ENCODE measurements at regions not wholly inside any gene's neighbourhood (a gene's known extent, or its start where the extent isn't known, plus 50 kb on each side); places are given as distances from the start of the nearest gene placed in this dataset.

- DNase-seq (ENCODE audit: low read depth, low spot score): no peak
- H3K4me3 ChIP-seq (ENCODE audit: low read depth, low read length): no peak overlapping the region
- TF ChIP-seq CTCF (IDR thresholded peaks at IDR 0.05; ENCODE audit: low read depth, low read length): no peak
- in situ Hi-C loops (cut with HindIII; ENCODE audit: low sequenced_read_pairs): no loop called here
Measured at GRCh38 chr6:147900247-147900830, 391.8 kb downstream of the SAMD5 start.

- no peak overlapping the region for H3K4me3 ChIP-seq (ENCODE audit: low read depth, low read length)
- TF ChIP-seq CTCF (IDR thresholded peaks at IDR 0.05; ENCODE audit: low read depth, low read length): no peak
- no peak for DNase-seq (ENCODE audit: low read depth, low spot score)
- in situ Hi-C loops (cut with HindIII; ENCODE audit: low sequenced_read_pairs): no loop called here
Measured at GRCh38 chr6:147903321-147903720, 394.8 kb downstream of the SAMD5 start.

DNA sequence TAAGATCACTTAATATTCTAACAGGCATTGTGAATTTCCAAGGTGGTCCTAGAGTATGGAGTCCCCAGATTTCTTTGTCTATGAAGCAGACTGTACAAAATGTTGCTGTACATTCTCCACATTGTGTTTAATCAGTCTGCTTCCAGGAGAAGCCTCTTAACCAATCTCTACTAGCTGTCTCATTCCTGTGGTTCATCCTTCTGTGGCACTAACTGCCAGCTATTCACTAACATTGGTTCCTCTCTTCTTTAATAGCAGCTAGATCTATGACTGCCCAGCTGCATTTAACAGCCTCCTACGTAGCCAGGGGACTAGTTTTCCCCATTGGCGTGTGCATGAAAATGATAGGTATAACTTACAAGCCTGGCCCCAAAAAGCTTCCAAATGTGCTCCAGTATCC, 395.4 kb downstream of the SAMD5 start:
- TF ChIP-seq CTCF (IDR thresholded peaks at IDR 0.05; ENCODE audit: low read depth, low read length): no peak
- H3K4me3 ChIP-seq (ENCODE audit: low read depth, low read length): no peak overlapping the region
- in situ Hi-C loops (cut with HindIII; ENCODE audit: low sequenced_read_pairs): no loop called here
- DNase-seq (ENCODE audit: low read depth, low spot score): no peak

GRCh38 chr6:147904416-147904815, 395.9 kb downstream of the SAMD5 start:
- in situ Hi-C loops (cut with HindIII; ENCODE audit: low sequenced_read_pairs): no loop called here
- H3K4me3 ChIP-seq (ENCODE audit: low read depth, low read length): no peak overlapping the region
- no peak for TF ChIP-seq CTCF (IDR thresholded peaks at IDR 0.05; ENCODE audit: low read depth, low read length)
- no peak for DNase-seq (ENCODE audit: low read depth, low spot score)

DNA sequence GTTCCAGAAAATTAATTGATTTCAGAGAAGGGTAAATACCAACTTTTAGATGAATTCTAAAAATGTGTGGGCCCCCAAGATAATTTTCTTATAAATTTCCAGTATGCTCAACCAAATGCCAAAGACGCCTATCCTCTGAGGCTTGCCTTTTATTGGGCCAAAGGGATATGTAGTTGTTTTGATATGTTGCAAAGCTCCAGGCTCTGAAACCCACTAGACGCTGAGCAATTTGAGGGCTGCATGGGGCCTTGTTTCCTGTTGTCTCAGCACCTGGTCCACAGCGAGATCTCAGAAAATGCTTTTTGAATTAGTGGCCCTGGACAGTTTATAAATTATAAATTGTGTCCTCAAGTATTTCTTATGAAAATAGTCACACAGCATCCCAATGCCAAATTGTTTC, 397.2 kb downstream of the SAMD5 start:
- no peak for DNase-seq (ENCODE audit: low read depth, low spot score)
- TF ChIP-seq CTCF (IDR thresholded peaks at IDR 0.05; ENCODE audit: low read depth, low read length): no peak
- in situ Hi-C loops (cut with HindIII; ENCODE audit: low sequenced_read_pairs): no loop called here
- H3K4me3 ChIP-seq (ENCODE audit: low read depth, low read length): no peak overlapping the region

DNA sequence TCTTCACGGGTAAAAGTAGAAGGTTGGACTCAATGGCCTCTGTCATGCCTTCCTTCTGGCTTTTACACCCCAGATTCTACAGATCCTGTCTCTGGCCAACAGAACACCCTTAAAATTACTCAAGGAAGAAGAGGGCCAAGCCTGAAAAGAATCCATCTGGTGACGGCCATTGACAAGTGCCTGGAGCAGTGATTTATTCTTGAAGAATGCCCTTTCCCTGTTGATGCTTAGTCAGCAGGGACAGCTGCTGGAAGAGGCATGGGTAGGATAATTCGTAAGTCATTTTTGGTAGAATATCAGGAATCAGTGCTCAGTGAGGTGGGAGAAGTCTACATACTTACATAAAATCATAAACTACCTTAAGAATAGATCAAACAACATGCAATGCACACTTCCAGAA, 397.9 kb downstream of the SAMD5 start:
- H3K4me3 ChIP-seq (ENCODE audit: low read depth, low read length): no peak overlapping the region
- no peak for TF ChIP-seq CTCF (IDR thresholded peaks at IDR 0.05; ENCODE audit: low read depth, low read length)
- in situ Hi-C loops (cut with HindIII; ENCODE audit: low sequenced_read_pairs): no loop called here
- no peak for DNase-seq (ENCODE audit: low read depth, low spot score)

DNA sequence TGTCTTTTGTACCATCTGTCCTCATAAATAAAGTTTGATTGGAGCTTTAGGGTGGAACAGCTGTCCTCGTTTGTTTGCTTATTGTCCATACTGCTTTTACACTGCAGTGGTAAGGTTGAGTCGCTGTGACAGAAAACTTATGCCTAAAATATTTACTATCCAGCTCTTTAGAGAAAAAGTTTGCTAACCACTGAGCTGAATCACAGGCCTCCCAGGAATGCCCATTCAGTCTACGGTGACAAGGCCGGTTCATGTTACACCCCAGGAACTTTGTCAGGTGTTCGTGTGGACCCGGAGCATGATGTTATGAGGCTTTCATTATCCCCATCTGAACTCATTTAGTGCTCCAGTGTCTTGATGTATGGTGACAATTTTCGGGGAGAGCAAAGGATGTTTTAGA, 401.1 kb downstream of the SAMD5 start:
- no peak overlapping the region for H3K4me3 ChIP-seq (ENCODE audit: low read depth, low read length)
- in situ Hi-C loops (cut with HindIII; ENCODE audit: low sequenced_read_pairs): no loop called here
- no peak for DNase-seq (ENCODE audit: low read depth, low spot score)
- no peak for TF ChIP-seq CTCF (IDR thresholded peaks at IDR 0.05; ENCODE audit: low read depth, low read length)

Measured in astrocyte of the spinal cord (primary cell).